TTC549 (cell line): ENCODE measurements at regions not wholly inside any gene's neighbourhood (a gene's known extent, or its start where the extent isn't known, plus 50 kb on each side); places are given as distances from the start of the nearest gene placed in this dataset.
"Not testable (repeated sequence)": the region's sequence is repeated elsewhere in the genome, so short reads cannot be mapped to it uniquely, and the experiment has no call there.

ENCODE experiments used
- FAIRE-seq: peaks from 2 replicates; lab custom pipeline; 2012; peaks lifted over from hg19 to GRCh38; lab: Jason Lieb, UNC

GRCh38 chr11:69869311-69869939 is 50.2 kb upstream of the FGF3 start:
- no peak for FAIRE-seq

GRCh38 chr11:69870766-69871165 is 51.5 kb upstream of the FGF3 start:
- FAIRE-seq: no peak

GRCh38 chr11:69873166-69874077 is 54.2 kb upstream of the FGF3 start:
- FAIRE-seq: no peak

- no peak for FAIRE-seq
These were observed 55.2 kb upstream of the FGF3 start for GRCh38 chr11:69874178-69874983.

GRCh38 chr11:69874984-69875624 is 55.9 kb upstream of the FGF3 start:
- FAIRE-seq: no peak

- no peak for FAIRE-seq
These were observed 56.8 kb upstream of the FGF3 start for GRCh38 chr11:69876013-69876412.

GRCh38 chr11:69877235-69877634 is 58.0 kb upstream of the FGF3 start:
- no peak for FAIRE-seq

GRCh38 chr11:69877704-69878103 is 58.5 kb upstream of the FGF3 start:
- not testable (repeated sequence) for FAIRE-seq

- no peak for FAIRE-seq
These were observed 59.1 kb upstream of the FGF3 start for GRCh38 chr11:69878144-69878883.

- no peak for FAIRE-seq
These were observed 59.9 kb upstream of the FGF3 start for GRCh38 chr11:69878927-69879728.

GRCh38 chr11:69879729-69880005 is 60.5 kb upstream of the FGF3 start:
- FAIRE-seq: no peak

GRCh38 chr11:69880041-69880825 is 61.0 kb upstream of the FGF3 start:
- FAIRE-seq: no peak

GRCh38 chr11:69880826-69881445 is 61.7 kb upstream of the FGF3 start:
- FAIRE-seq: no peak

- no peak for FAIRE-seq
These were observed 62.5 kb upstream of the FGF3 start for GRCh38 chr11:69881467-69882269.

- FAIRE-seq: no peak
These were observed 63.0 kb upstream of the FGF3 start for GRCh38 chr11:69882270-69882608.

- FAIRE-seq: no peak
These were observed 64.4 kb upstream of the FGF3 start for GRCh38 chr11:69883292-69884255.

- FAIRE-seq: no peak
These were observed 65.1 kb upstream of the FGF3 start for GRCh38 chr11:69884286-69884685.

- no peak for FAIRE-seq
These were observed 65.5 kb upstream of the FGF3 start for GRCh38 chr11:69884751-69885150.
